OCI-LY1 (cell line): ENCODE measurements at regions not wholly inside any gene's neighbourhood (a gene's known extent, or its start where the extent isn't known, plus 50 kb on each side); places are given as distances from the start of the nearest gene placed in this dataset.

ENCODE experiments used
- H2AFZ ChIP-seq: fragments of 200-600 bp; sonication (generic), shearing (Covaris generic); 2 replicates; pipeline ENCODE4 v1.6.0; 2014; ENCODE audit warnings: antibody characterized with exemption, mild to moderate bottlenecking, low read length
- H3F3A ChIP-seq: fragments of 200-600 bp; sonication (generic), shearing (Covaris generic); 2 replicates; pipeline ENCODE4 v1.6.0; 2014; ENCODE audit warnings: mild to moderate bottlenecking, antibody characterized with exemption, low read length, moderate library complexity; ENCODE audit not compliant: insufficient read depth
- H3K27ac ChIP-seq: fragments of 200-600 bp; sonication (generic); 2 replicates; pipeline ENCODE4 v1.5.1; 2014; ENCODE audit warnings: low read length, mixed run types, mild to moderate bottlenecking, low read depth; ENCODE audit not compliant: poor library complexity, severe bottlenecking
- H3K27me3 ChIP-seq: fragments of 200-600 bp; sonication (generic); 2 replicates; pipeline ENCODE4 v1.6.0; 2014; ENCODE audit warnings: antibody characterized with exemption, mild to moderate bottlenecking, low read length, moderate library complexity; ENCODE audit not compliant: insufficient read depth
- H3K36me3 ChIP-seq: fragments of 200-600 bp; sonication (generic); 2 replicates; pipeline ENCODE4 v1.6.1; 2014; ENCODE audit warnings: mild to moderate bottlenecking, antibody characterized with exemption, low read length, moderate library complexity, mixed read lengths; ENCODE audit not compliant: insufficient read depth
- H3K4me1 ChIP-seq: fragments of 200-600 bp; sonication (generic); 2 replicates; pipeline ENCODE4 v1.5.1; 2014; ENCODE audit warnings: mild to moderate bottlenecking, low read length, moderate library complexity; ENCODE audit not compliant: insufficient read depth, severe bottlenecking
- H3K4me2 ChIP-seq: fragments of 200-600 bp; sonication (generic), shearing (Covaris generic); 2 replicates; pipeline ENCODE4 v1.6.1; 2014; ENCODE audit warnings: low read length
- H3K4me3 ChIP-seq: fragments of 200-600 bp; sonication (generic); 2 replicates; pipeline ENCODE4 v1.5.1; 2014; ENCODE audit warnings: low read length, low read depth, mild to moderate bottlenecking, mixed read lengths; ENCODE audit not compliant: poor library complexity, severe bottlenecking
- H3K79me2 ChIP-seq: fragments of 200-600 bp; shearing (Covaris generic); 2 replicates; pipeline ENCODE4 v1.6.1; 2016; ENCODE audit warnings: mixed run types, low read length, mixed read lengths; ENCODE audit not compliant: insufficient read depth
- H3K9ac ChIP-seq: fragments of 200-600 bp; sonication (generic), shearing (Covaris generic); 2 replicates; pipeline ENCODE4 v1.6.1; 2014; ENCODE audit warnings: mild to moderate bottlenecking, low read length, mixed read lengths
- H3K9me2 ChIP-seq: fragments of 200-600 bp; sonication (generic), shearing (Covaris generic); 2 replicates; pipeline ENCODE4 v1.6.1; 2014; ENCODE audit warnings: low read depth, mild to moderate bottlenecking, low read length, mixed read lengths
- H3K9me3 ChIP-seq: fragments of 200-600 bp; shearing (Covaris generic); 2 replicates; pipeline ENCODE4 v1.6.1; 2014; ENCODE audit warnings: low read length, mixed read lengths
- H4K20me1 ChIP-seq: fragments of 200-600 bp; sonication (generic), shearing (Covaris generic); 2 replicates; pipeline ENCODE4 v1.6.0; 2016; ENCODE audit warnings: mild to moderate bottlenecking, low read length; ENCODE audit not compliant: insufficient read depth
- EZH2 ChIP-seq: fragments of 200-600 bp; sonication (generic), shearing (Covaris generic); IDR thresholded peaks from 2 replicates; pipeline ENCODE4 v1.8.0; 2017; ENCODE audit warnings: borderline replicate concordance, mixed run types, mild to moderate bottlenecking, antibody characterized with exemption, low read length, moderate library complexity, mixed read lengths
- TF ChIP-seq, protein P1 (sequence below): fragments of 200-600 bp; sonication (generic), shearing (Covaris generic); IDR thresholded peaks from 2 replicates; pipeline ENCODE4 v1.5.1; 2017; ENCODE audit warnings: mild to moderate bottlenecking, antibody characterized with exemption, low read length, moderate library complexity, mixed read lengths

DNA sequence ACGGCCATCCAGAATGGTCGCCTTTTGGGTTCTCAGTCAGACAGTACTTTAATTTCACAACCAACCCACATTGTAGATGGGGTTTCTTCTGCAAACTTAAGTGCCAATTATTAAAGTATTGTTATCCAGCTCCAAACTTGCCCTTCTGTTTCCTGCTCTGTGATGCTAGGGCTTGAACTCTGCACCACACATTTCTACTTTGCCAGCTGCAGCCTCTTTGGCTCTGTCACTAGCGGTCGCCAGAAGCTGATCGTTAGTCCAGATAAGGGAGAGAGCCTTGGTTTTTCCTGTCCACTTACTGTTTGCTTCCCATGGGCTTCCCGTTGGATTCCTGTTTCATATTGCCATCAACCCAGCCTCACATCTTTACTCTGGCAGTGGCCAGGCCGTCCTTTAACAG is 196.6 kb downstream of the ASB9 start:
- no peaks in the 10 kb centered on the region for H3K9me3 ChIP-seq
- H3K4me2 ChIP-seq = no peak overlapping the region
- no peaks in the 10 kb centered on the region for H3K9me2 ChIP-seq
- H3K27ac ChIP-seq = no peak overlapping the region
- H3F3A ChIP-seq = no peaks in the 10 kb centered on the region
- no peaks in the 10 kb centered on the region for H3K36me3 ChIP-seq
- H3K4me3 ChIP-seq = no peak overlapping the region
- H2AFZ ChIP-seq = no peak overlapping the region
- no peak overlapping the region for H3K9ac ChIP-seq
- no peaks in the 10 kb centered on the region for H3K27me3 ChIP-seq
- H3K79me2 ChIP-seq = no peaks in the 10 kb centered on the region
- H4K20me1 ChIP-seq = no peaks in the 10 kb centered on the region
- no peak for TF ChIP-seq EZH2
- TF ChIP-seq, protein P1, sequence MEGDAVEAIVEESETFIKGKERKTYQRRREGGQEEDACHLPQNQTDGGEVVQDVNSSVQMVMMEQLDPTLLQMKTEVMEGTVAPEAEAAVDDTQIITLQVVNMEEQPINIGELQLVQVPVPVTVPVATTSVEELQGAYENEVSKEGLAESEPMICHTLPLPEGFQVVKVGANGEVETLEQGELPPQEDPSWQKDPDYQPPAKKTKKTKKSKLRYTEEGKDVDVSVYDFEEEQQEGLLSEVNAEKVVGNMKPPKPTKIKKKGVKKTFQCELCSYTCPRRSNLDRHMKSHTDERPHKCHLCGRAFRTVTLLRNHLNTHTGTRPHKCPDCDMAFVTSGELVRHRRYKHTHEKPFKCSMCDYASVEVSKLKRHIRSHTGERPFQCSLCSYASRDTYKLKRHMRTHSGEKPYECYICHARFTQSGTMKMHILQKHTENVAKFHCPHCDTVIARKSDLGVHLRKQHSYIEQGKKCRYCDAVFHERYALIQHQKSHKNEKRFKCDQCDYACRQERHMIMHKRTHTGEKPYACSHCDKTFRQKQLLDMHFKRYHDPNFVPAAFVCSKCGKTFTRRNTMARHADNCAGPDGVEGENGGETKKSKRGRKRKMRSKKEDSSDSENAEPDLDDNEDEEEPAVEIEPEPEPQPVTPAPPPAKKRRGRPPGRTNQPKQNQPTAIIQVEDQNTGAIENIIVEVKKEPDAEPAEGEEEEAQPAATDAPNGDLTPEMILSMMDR = no peak
- no peaks in the 10 kb centered on the region for H3K4me1 ChIP-seq

DNA sequence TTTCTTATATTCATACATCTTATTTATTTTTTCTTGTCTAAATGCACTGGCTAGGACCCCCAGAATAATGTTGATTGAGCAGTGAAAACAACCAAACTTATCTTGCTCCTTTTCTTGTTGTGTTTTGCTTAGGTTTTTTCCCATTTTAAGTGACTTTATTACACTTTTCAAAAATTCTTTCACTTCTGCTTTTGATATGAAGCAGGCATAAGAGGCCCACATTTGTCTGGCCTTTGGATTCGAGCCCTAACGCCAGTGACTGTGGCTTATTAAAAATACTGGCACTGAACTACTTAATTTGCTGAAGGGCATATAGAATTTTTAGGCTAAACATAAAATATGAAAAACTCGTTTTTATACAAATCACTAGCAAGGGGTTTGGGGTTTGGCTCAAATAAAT is 197.0 kb downstream of the ASB9 start:
- H3K27me3 ChIP-seq = no peaks in the 10 kb centered on the region

DNA sequence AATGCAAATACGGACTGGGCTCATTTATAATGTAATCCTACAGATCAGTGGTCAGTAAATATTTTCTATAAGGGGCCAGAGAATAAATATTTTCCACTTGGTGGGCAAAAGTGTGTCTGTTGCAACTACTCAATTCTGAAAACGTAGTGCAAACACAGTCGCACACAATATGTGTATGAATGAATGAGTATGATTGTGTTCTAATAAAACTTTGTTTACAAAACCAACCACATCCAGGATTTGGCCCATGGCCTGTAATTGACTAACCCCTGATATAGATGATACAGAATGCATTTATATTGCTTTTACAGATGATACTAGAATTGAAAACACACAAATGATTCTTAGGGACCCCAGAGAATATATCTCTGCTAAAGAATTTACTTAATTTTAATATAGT is 197.6 kb downstream of the ASB9 start:
- no peaks in the 10 kb centered on the region for H3K4me1 ChIP-seq
- H4K20me1 ChIP-seq = no peaks in the 10 kb centered on the region
- H3K9ac ChIP-seq = no peak overlapping the region
- no peaks in the 10 kb centered on the region for H3K27me3 ChIP-seq
- TF ChIP-seq EZH2 = no peak
- TF ChIP-seq, protein P1 = no peak
- H3K4me3 ChIP-seq = no peak overlapping the region
- H3K27ac ChIP-seq = no peak overlapping the region
- H3K9me3 ChIP-seq = no peaks in the 10 kb centered on the region
- no peaks in the 10 kb centered on the region for H3K36me3 ChIP-seq
- no peak overlapping the region for H3K4me2 ChIP-seq
- H2AFZ ChIP-seq = no peak overlapping the region
- H3K79me2 ChIP-seq = no peaks in the 10 kb centered on the region
- H3K9me2 ChIP-seq = no peaks in the 10 kb centered on the region
- no peaks in the 10 kb centered on the region for H3F3A ChIP-seq

More for the DNA sequence above, 197.0 kb downstream of the ASB9 start:
- H3K79me2 ChIP-seq = no peaks in the 10 kb centered on the region
- H3K4me1 ChIP-seq = no peaks in the 10 kb centered on the region
- H3K9me2 ChIP-seq = no peaks in the 10 kb centered on the region
- H3K9ac ChIP-seq = no peak overlapping the region
- H3F3A ChIP-seq = no peaks in the 10 kb centered on the region
- no peaks in the 10 kb centered on the region for H3K9me3 ChIP-seq
- no peak overlapping the region for H3K27ac ChIP-seq
- no peak overlapping the region for H3K4me3 ChIP-seq
- no peak overlapping the region for H2AFZ ChIP-seq
- H4K20me1 ChIP-seq = no peaks in the 10 kb centered on the region
- TF ChIP-seq EZH2 = no peak
- TF ChIP-seq, protein P1 = no peak
- H3K4me2 ChIP-seq = no peak overlapping the region
- H3K36me3 ChIP-seq = no peaks in the 10 kb centered on the region
